GM12878 (cell line): ENCODE measurements at regions not wholly inside any gene's neighbourhood (a gene's known extent, or its start where the extent isn't known, plus 50 kb on each side); places are given as distances from the start of the nearest gene placed in this dataset.

ENCODE experiments used
- ATAC-seq: fragments of 200-7000 bp; cut with Tn5 transposase; 3 replicates; pipeline ENCODE4 v1.9.1; 2020; ENCODE audit warnings: mild to moderate bottlenecking, moderate library complexity
- BruUV-seq: library from RNA; stranded (reverse); fragments of 400-500 nt; replicated peaks from 2 replicates; lab custom pipeline; 2021; lab: Mats Ljungman, UMichigan
- CTCF ChIA-PET: fragments of 300-600 bp; sonication (Branson Sonifier 250); formaldehyde crosslinking; extraction: SDS; loops from one replicate; lab custom pipeline; 2021; ENCODE audit warnings: inconsistent platforms; lab: Yijun Ruan, JAX
- POLR2A ChIA-PET: fragments of 350-600 bp; formaldehyde crosslinking; extraction: SDS; loops from one replicate; lab custom pipeline; 2021; ENCODE audit warnings: inconsistent platforms; lab: Charles Lee
- RAD21 ChIA-PET: fragments of 300-600 bp; sonication (Branson Sonifier 250); formaldehyde crosslinking; loops from one replicate; lab custom pipeline; 2023; ENCODE audit warnings: antibody characterized with exemption; ENCODE audit not compliant: unreplicated experiment; lab: Charles Lee
- SMC1A ChIA-PET: fragments of 300-600 bp; sonication (Branson Sonifier 250); formaldehyde crosslinking; loops from one replicate; lab custom pipeline; 2023; ENCODE audit not compliant: unreplicated experiment, uncharacterized antibody; lab: Charles Lee
- DNase-seq: peaks from one replicate; pipeline ENCODE4 v3.0.0-alpha.2; 2011; ENCODE audit warnings: low read depth, low spot score
- FAIRE-seq: peaks from 3 replicates; lab custom pipeline; 2011; peaks lifted over from hg19 to GRCh38; lab: Jason Lieb, UNC
- H2AFZ ChIP-seq: 2 replicates; pipeline ENCODE4 v1.6.0; 2011; ENCODE audit warnings: low read depth, low read length, control low read depth; ENCODE audit not compliant: control insufficient read depth
- H3K27ac ChIP-seq: 2 replicates; pipeline ENCODE4 v1.5.1; 2011; ENCODE audit warnings: control low read depth; ENCODE audit not compliant: control insufficient read depth, insufficient read depth
- H3K27me3 ChIP-seq, 2 experiments: replicated peaks in 1 of 2; 2 replicates each; pipeline versions ENCODE4 v1.6.0 to v1.6.1; 2011; ENCODE audit warnings: low read length in 1 of 2; ENCODE audit not compliant: control insufficient read depth in 2 of 2, insufficient read depth in 2 of 2
- H3K36me3 ChIP-seq, 2 experiments: 2 replicates each; pipeline ENCODE4 v1.5.1; 2011; ENCODE audit warnings: low read length in 1 of 2; ENCODE audit not compliant: control insufficient read depth in 2 of 2, insufficient read depth in 2 of 2
- H3K4me1 ChIP-seq: 2 replicates; pipeline ENCODE4 v1.6.1; 2011; ENCODE audit warnings: mild to moderate bottlenecking, low read length, moderate library complexity, mixed read lengths; ENCODE audit not compliant: control insufficient read depth, insufficient read depth
- H3K4me2 ChIP-seq: 2 replicates; pipeline ENCODE4 v1.6.0; 2011; ENCODE audit warnings: control low read depth; ENCODE audit not compliant: control insufficient read depth, insufficient read depth
- H3K4me3 ChIP-seq: fragments of 200-600 bp; sonication (generic); 2 replicates; pipeline ENCODE4 v1.5.1; 2016
- H3K79me2 ChIP-seq: 2 replicates; pipeline ENCODE4 v1.6.0; 2011; ENCODE audit warnings: low read length; ENCODE audit not compliant: control insufficient read depth, insufficient read depth
- H3K9ac ChIP-seq: 2 replicates; pipeline ENCODE4 v1.8.0; 2011; ENCODE audit warnings: low read length, control low read depth, mixed read lengths; ENCODE audit not compliant: control insufficient read depth, insufficient read depth
- H3K9me3 ChIP-seq: replicated peaks from 3 replicates; pipeline ENCODE4 v1.5.1; 2011; ENCODE audit warnings: mild to moderate bottlenecking, low read length; ENCODE audit not compliant: control insufficient read depth, insufficient read depth
- H4K20me1 ChIP-seq: 2 replicates; pipeline ENCODE4 v1.6.0; 2011; ENCODE audit not compliant: control insufficient read depth, insufficient read depth
- CTCF ChIP-seq, 3 experiments: IDR thresholded peaks in 2 of 3; conservative IDR thresholded peaks in 1 of 3; 2 replicates each; pipeline ENCODE4 v1.5.1; 2011; ENCODE audit warnings: low read depth in 3 of 3, low read length in 3 of 3, mild to moderate bottlenecking in 3 of 3, control low read depth in 2 of 3, moderate library complexity in 2 of 3, inconsistent platforms in 1 of 3, mixed read lengths in 1 of 3; ENCODE audit not compliant: control insufficient read depth in 2 of 3, insufficient read depth in 1 of 3; ENCODE audit errors: extremely low read depth in 1 of 3
- HSF1 ChIP-seq: fragments of 150-350 bp; IDR thresholded peaks from 2 replicates; pipeline ENCODE4 v1.6.1; 2014; ENCODE audit warnings: mild to moderate bottlenecking, low read depth, low read length
- RAD21 ChIP-seq: IDR thresholded peaks from 2 replicates; pipeline ENCODE4 v1.6.1; 2011; ENCODE audit warnings: mild to moderate bottlenecking, low read depth, low read length, moderate library complexity; ENCODE audit not compliant: insufficient read depth
- SMC3 ChIP-seq: IDR thresholded peaks from 2 replicates; pipeline ENCODE4 v1.6.1; 2011; ENCODE audit warnings: low read length, improper control_type of control experiment, borderline replicate concordance
- WGBS: methylation state at CpG from one replicate; pipeline ENCODE4 v1.1.6; 2016; ENCODE audit warnings: low lambda C conversion rate; ENCODE audit not compliant: insufficient replicate concordance, insufficient coverage; ENCODE audit errors: missing lambda C conversion rate; 5-methylcytosine and 5-hydroxymethylcytosine counted together
- in situ Hi-C: fragments of 300-500 bp; cut with MboI; formaldehyde crosslinking; loops from 9 replicates; pipeline ENCODE4 v1.14.3; 2018; ENCODE audit warnings: mixed read lengths
- intact Hi-C: fragments of 100-400 bp; cut with micrococcal nuclease; formaldehyde crosslinking; loops from one replicate; pipeline ENCODE4 v1.14.2; 2022; ENCODE audit not compliant: unreplicated experiment

- POLR2A ChIA-PET = no interaction called here
- Histone ChIP-seq H3K79me2 (no peaks in the 10 kb centered on the region), H3K4me3 (no peak overlapping the region), H3K36me3 (no peaks in the 10 kb centered on the region), H3K27ac (no peak overlapping the region), H3K9ac (no peak overlapping the region), H3K4me1 (no peaks in the 10 kb centered on the region), H3K9me3 (no peaks in the 10 kb centered on the region), H3K27me3 (no peaks in the 10 kb centered on the region), H3K4me2 (no peak overlapping the region), H4K20me1 (no peaks in the 10 kb centered on the region), H2AFZ (no peak overlapping the region)
- CTCF ChIA-PET = interaction anchor here (1.5 to 1.6 kb wide), 2 partner anchors 468 to 471 kb away, joined by 6 to 7 read pairs; no protein-coding TSS in a partner anchor
- DNase-seq (no peak), FAIRE-seq (no peak), ATAC-seq (no peak)
- in situ Hi-C loops (loop anchor here (25.0 kb wide), 1 partner anchor 460 kb away; the partner anchor contains the start of gene FOXG1), intact Hi-C loops (loop anchor here (2.0 to 5.0 kb wide), 2 partner anchors 450 to 468 kb away; no protein-coding TSS in a partner anchor)
- RAD21 ChIA-PET = no interaction called here
- TF ChIP-seq SMC3 (peak; percentile 49; the same call in 1 of the 2 replicates), HSF1 (no peak), RAD21 (peak; percentile 48), CTCF (IDR thresholded peaks at IDR 0.05 in 2 of 3, conservative IDR thresholded peaks at IDR 0.05 in 1 of 3; ENCODE audit: control insufficient read depth in 2 of 3, extremely low read depth in 1 of 3, insufficient read depth in 1 of 3, low read depth in 3 of 3, low read length in 3 of 3) (peak; percentile 31 to 42 (median 41); a peak in 5 of 6 replicates)
- 27% methylated on average over 7 of the region's 7 CpGs for whole genome bisulfite sequencing
- no TSS peak for BruUV-seq
- SMC1A ChIA-PET = no interaction called here
These were observed 456.2 kb downstream of the FOXG1 start for GRCh38 chr14:29222671-29223268.
